Thyroid gland (tissue), 4 donors: ENCODE measurements at regions not wholly inside any gene's neighbourhood (a gene's known extent, or its start where the extent isn't known, plus 50 kb on each side); places are given as distances from the start of the nearest gene placed in this dataset.

Experiments used
- CTCF ChIP-seq, 6 experiments: fragments of 200-600 bp in 3 of 6; fragments of 450-650 bp in 3 of 6; sonication (generic) in 3 of 6; IDR thresholded peaks; one replicate each; pipeline ENCODE4 v1.5.1; 2016 to 2019; ENCODE audit warnings: antibody characterized with exemption in 6 of 6, mild to moderate bottlenecking in 2 of 6, inconsistent platforms in 1 of 6, moderate library complexity in 1 of 6
- POLR2A ChIP-seq, 2 donors: fragments of 450-650 bp; IDR thresholded peaks; one replicate each; pipeline ENCODE4 v1.6.1; 2017; ENCODE audit warnings: antibody characterized with exemption in 2 of 2, mild to moderate bottlenecking in 2 of 2, moderate library complexity in 1 of 2

GRCh38 chrX:42973321-42973720 lies 195.4 kb upstream of the PPP1R2C start:
- TF ChIP-seq POLR2A (IDR thresholded peaks at IDR 0.05) (no peak), CTCF (IDR thresholded peaks at IDR 0.05) (no peak)
